ENCODE measurements at regions not wholly inside any gene's neighbourhood (a gene's known extent, or its start where the extent isn't known, plus 50 kb on each side); places are given as distances from the start of the nearest gene placed in this dataset.

DNA sequence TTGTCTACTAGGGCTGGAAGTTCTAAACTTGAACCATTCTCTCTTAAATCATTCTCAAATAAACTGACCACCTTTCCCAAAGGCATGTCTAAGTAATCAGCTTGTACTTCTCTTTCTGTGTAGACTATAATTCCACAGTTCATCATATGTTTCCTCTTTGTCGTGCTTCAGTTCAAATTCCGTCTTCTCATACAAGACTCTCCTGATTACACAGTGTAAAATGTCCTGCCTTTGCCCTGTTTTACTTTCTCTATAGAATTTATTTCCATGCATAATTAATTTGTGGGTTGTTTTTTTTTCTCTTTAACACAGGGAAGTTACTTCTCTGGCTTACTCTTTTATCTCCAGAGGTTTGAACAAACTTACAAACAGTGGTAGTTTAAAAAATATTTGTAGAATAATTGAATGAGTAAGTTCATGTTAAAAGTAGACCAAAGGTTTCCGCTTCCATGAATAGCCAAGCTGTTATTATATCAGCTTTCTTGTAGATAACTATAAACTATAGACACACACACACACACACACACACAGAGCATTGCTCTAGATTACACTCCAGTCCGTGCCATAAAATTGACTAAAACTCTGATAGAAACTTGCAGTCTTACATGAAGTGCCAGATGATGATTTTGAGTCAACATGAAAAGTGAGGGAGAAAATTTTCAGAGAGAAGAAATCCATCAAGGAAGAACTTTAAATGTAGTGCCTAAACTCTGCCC lies 119.0 kb downstream of the SUCNR1 start:
- DNase-seq (ENCODE audit: low read depth in 2 of 2): no peak

GRCh38 chr3:151995091-151995490 lies 121.6 kb downstream of the SUCNR1 start:
- DNase-seq (ENCODE audit: low read depth in 2 of 2): no peak

DNA sequence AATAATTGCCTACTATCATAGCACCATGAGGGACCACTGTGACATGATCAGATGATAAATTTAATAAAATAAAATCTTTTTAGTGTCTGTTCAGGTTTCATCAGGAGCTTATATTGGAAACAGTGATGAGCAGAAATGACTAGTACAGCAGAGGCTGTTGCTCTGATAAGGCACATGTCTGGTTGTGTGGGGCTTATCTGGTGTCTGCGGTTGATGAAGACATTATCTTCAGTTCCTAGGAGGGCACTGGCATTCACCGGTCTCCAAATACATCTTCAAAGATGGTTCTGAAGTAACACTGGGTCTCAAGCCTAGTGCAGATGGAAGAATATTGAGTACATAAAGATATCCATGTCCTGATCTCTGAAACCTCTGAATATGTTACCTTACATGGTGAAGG lies 125.3 kb downstream of the SUCNR1 start:
- DNase-seq (ENCODE audit: low read depth in 2 of 2): no peak

- no peak for DNase-seq (ENCODE audit: low read depth in 2 of 2)
These were observed 126.5 kb downstream of the SUCNR1 start for GRCh38 chr3:151999936-152000335.

GRCh38 chr3:152011812-152012735 lies 138.6 kb downstream of the SUCNR1 start:
- DNase-seq (ENCODE audit: low read depth in 2 of 2): no peak

DNA sequence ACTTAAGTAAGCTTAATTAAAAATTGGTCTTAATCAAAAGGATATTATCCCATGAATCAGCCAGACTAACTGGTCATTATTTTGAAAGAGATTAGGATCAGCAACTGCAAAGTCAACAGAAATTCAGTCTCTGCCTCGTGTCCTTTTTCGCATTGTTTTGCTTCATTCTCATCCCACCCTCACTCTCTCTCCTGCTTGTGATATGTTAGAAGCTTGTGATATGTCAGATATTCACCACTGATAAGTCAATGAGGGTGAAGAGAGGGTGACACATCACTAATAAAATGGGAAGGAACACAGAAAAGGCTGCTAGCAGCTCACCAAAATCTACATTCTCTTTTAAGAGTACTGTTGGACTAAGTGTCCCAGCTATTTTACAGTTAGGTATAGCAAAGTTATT lies 146.1 kb downstream of the SUCNR1 start:
- DNase-seq (ENCODE audit: low read depth in 2 of 2): no peak

DNA sequence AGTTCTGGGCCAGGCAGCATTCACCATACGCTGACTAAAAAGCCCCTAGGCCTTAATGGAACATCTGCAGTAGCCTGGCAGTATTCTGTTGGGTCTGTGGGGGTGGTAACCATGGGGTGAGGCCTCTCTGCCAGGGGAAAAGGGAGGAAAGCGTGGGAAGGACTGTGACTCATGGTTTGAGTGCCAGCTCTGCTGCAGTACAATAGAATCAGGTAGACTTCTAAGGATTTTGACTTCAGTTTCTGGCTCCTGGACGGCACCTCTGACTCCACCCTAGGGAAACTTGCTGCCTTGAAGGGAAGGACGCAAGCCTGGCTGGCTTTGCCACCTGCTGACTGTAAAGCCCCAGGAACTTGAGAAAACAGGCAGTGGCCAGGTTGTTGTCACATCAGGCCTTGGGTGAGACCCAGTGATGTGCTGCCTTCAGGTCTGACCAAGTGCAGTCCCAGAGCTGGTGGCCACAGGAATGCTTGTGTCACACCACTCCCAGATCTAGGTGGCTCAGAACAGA lies 148.6 kb downstream of the SUCNR1 start:
- no peak for DNase-seq (ENCODE audit: low read depth in 2 of 2)

DNA sequence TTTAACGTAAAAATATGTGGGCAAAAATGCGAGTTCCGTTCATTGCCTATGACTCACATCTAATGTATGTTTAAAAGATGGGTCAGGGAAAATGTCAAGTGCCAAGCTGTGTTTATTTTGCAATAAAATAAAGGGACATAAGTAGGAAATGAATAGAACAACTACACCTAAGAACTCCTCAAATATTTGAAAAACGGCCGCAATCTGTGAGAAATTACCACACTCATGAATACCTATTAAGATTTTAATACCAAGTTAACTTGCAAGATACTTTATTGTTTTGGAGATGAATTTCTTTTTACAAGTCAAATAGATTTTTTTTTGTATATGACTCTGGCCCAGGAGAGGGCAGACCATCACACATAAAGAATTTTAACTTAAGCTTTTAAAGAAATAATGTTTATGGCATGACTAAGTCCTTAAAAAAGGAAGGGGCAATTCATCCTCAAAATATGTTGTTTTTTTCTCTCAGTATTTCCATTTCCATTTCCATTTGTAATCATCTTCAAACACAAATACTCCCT lies 152.7 kb downstream of the SUCNR1 start:
- DNase-seq (ENCODE audit: low read depth in 2 of 2): no peak

DNA sequence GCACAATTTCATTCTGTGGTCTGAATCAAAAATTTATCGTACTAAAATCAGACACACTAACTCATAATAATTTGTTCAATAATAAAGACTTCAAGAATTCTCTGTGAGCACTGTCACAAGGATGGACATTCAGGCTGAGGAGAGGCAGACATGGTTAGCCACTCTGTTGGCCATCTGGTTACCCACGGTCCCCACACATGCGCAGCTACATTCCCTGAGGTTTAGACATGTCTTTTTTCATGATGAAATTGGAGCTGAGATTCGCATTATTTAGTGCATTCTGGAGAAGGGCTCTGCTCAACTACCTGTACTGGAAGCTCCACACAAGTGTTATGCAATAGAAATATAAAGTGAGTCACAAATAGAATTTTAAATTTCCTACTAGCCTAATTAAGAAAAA lies 156.9 kb downstream of the SUCNR1 start:
- no peak for DNase-seq (ENCODE audit: low read depth in 2 of 2)

GRCh38 chr3:152031321-152031720 lies 157.9 kb downstream of the SUCNR1 start:
- no peak for DNase-seq (ENCODE audit: low read depth in 2 of 2)

- DNase-seq (ENCODE audit: low read depth in 2 of 2): no peak
These were observed 163.9 kb downstream of the SUCNR1 start for GRCh38 chr3:152037297-152037696.

- no peak for DNase-seq (ENCODE audit: low read depth in 2 of 2)
These were observed 164.5 kb downstream of the SUCNR1 start for GRCh38 chr3:152037953-152038352.

DNA sequence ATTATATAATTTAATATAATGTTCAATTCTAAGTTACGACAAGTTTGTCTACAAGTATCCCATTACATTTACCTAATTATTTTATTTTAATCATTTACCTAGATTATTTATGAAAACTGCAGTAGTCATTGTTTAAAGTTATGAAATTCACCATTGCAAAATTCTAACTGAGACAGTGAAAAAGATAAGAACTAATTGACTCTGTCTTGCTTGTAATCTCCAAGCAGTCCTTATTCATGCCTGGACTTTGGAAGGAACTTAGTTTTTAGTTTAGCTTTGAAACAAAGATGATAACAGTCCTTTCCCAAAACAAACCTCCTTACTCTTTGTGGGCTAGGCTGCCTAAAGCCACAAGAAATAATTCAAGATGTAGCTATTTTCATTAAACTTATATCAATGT lies 165.0 kb downstream of the SUCNR1 start:
- DNase-seq (ENCODE audit: low read depth in 2 of 2): no peak

GRCh38 chr3:152039887-152040286 lies 166.4 kb downstream of the SUCNR1 start:
- DNase-seq (ENCODE audit: low read depth in 2 of 2): no peak

DNA sequence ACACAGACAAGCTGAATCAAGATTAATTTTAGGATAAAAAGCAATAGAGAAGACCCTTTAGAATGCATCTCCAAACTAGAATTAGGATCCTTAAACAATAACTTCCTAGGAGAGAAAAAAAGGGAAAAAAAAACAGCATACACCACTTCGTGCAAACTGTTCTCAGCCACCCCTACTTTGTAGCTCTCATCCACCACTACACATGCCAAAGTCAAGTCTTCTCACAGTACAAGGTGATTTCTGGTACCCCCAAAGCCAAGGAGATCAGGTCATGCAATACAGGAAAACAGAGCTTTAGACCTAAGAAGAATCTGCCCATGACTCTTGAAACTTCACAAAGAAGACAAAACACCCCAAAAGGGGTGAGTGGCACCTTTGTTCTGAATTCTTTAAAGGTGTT lies 166.9 kb downstream of the SUCNR1 start:
- DNase-seq (ENCODE audit: low read depth in 2 of 2): no peak

GRCh38 chr3:152043620-152044019 lies 170.2 kb downstream of the SUCNR1 start:
- DNase-seq (ENCODE audit: low read depth in 2 of 2): no peak

GRCh38 chr3:152046280-152046679 lies 172.8 kb downstream of the SUCNR1 start:
- DNase-seq (ENCODE audit: low read depth in 2 of 2): no peak

GRCh38 chr3:152047465-152047864 lies 174.0 kb downstream of the SUCNR1 start:
- DNase-seq (ENCODE audit: low read depth in 2 of 2): no peak

- DNase-seq (ENCODE audit: low read depth in 2 of 2): no peak
These were observed 175.4 kb downstream of the SUCNR1 start for GRCh38 chr3:152048831-152049230.

GRCh38 chr3:152050903-152051302 lies 177.5 kb downstream of the SUCNR1 start:
- DNase-seq (ENCODE audit: low read depth in 2 of 2): no peak

DNA sequence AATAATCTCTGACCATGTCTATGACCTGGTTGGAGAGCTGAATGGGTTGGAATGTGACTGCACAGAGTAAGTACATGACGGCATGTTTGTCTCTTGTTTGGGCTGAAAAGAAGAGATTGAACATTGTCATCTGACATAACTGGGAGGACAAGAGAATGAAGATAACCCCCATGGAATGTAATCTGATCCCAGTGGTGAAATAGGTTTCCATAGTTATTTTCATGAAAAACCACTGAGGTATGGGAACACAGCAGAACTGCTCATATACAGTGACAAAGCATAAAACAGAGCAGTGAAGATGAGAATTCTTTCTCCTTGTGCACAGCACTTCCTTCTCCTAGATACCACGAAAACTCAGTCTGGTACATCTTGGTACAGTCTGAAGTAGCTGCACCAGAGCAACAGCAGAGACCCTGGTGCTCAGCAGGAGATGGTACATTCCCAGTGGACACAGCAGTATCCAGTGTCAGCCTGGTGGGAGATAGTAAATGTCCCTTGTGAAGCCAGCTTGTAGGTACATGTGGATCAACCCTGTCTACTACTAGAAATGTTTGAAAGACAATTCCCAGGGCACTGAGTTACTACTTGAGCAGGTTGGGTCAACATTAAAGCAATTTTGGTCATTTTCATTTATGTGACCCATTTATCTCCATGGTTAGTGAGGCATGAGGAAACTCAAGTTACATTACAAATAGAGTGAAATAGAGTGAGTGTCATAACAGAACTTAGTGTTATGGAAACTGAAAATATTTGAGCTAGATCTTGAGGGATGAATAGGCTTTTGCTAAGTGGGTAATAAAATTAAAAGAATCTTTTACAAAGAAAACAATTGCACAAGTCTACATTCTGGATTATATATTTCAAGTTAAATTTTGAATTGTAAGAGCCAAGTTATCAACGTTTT lies 178.3 kb downstream of the SUCNR1 start:
- no peak for DNase-seq (ENCODE audit: low read depth in 2 of 2)

DNA sequence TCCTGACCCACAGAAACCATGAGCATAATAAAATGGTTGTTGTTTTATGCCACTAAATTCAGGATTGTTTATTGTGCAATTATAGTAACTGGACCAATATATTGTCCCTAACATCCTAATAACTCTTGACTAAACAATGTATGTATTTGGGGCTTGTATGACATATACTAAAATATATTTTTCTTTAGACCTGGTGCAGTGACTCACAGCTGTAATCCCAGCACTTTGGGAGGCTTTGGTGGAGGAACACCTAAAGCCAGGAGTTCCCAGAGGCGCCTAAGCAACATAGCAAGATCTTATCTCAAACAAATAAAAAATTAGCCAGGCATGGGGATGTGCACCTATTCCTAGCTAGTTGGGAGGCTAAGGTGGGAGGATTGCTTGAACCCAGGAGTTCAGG lies 180.4 kb downstream of the SUCNR1 start:
- DNase-seq (ENCODE audit: low read depth in 2 of 2): no peak
